OCI-LY3 (cell line): ENCODE measurements at regions not wholly inside any gene's neighbourhood (a gene's known extent, or its start where the extent isn't known, plus 50 kb on each side); places are given as distances from the start of the nearest gene placed in this dataset.

Source experiments
- H2AFZ ChIP-seq: fragments of 200-600, 300-600 bp; shearing (Covaris generic); 2 replicates; pipeline ENCODE4 v1.6.0; 2014; ENCODE audit warnings: antibody characterized with exemption, low read depth, low read length
- H3K27ac ChIP-seq: fragments of 200-600, 300-600 bp; sonication (generic); 2 replicates; pipeline ENCODE4 v1.5.1; 2014; ENCODE audit warnings: mild to moderate bottlenecking, low read length, moderate library complexity, mixed read lengths
- H3K27me3 ChIP-seq: fragments of 200-600, 300-600 bp; sonication (generic); 2 replicates; pipeline ENCODE4 v1.6.1; 2014; ENCODE audit warnings: low read depth, low read length, mixed read lengths
- H3K36me3 ChIP-seq: fragments of 200-600, 300-600 bp; sonication (generic); replicated peaks from 2 replicates; pipeline ENCODE3; 2014; ENCODE audit warnings: low read depth, low read length, mixed read lengths
- H3K4me1 ChIP-seq: fragments of 300-600, 200-600 bp; sonication (generic); 2 replicates; pipeline ENCODE4 v1.6.1; 2014; ENCODE audit warnings: low read length, mixed read lengths
- H3K4me2 ChIP-seq: fragments of 200-600, 300-600 bp; sonication (generic); 2 replicates; pipeline ENCODE4 v1.6.1; 2014; ENCODE audit warnings: low read length, mixed read lengths
- H3K4me3 ChIP-seq: fragments of 300-600, 200-600 bp; sonication (generic); 2 replicates; pipeline ENCODE4 v1.5.1; 2014; ENCODE audit warnings: antibody characterized with exemption, mild to moderate bottlenecking, low read length, moderate library complexity
- H3K79me2 ChIP-seq: fragments of 300-600, 200-600 bp; shearing (Covaris generic); 2 replicates; pipeline ENCODE4 v1.6.1; 2014; ENCODE audit warnings: mild to moderate bottlenecking, low read length, mixed read lengths
- H3K9ac ChIP-seq: fragments of 300-600, 200-600 bp; shearing (Covaris generic); 2 replicates; pipeline ENCODE4 v1.6.0; 2014; ENCODE audit warnings: mild to moderate bottlenecking, low read length, moderate library complexity
- H3K9me3 ChIP-seq: fragments of 200-600, 300-600 bp; shearing (Covaris generic); 2 replicates; pipeline ENCODE4 v1.6.1; 2014; ENCODE audit warnings: low read length, mixed read lengths; ENCODE audit not compliant: insufficient read depth
- H4K20me1 ChIP-seq: fragments of 200-600, 300-600 bp; sonication (generic); 2 replicates; pipeline ENCODE4 v1.6.1; 2016; ENCODE audit warnings: low read length, mixed read lengths; ENCODE audit not compliant: insufficient read depth
- EZH2phosphoT487 ChIP-seq: fragments of 200-600 bp; shearing (Covaris generic); IDR thresholded peaks from 2 replicates; pipeline ENCODE4 v1.6.1; 2018; ENCODE audit warnings: antibody characterized with exemption, mixed run types, low read depth
- TF ChIP-seq, protein P1 (sequence below): fragments of 200-600, 300-600 bp; sonication (generic); IDR thresholded peaks from 2 replicates; pipeline ENCODE4 v1.5.1; 2014; ENCODE audit warnings: antibody characterized with exemption, low read length, low read depth

DNA sequence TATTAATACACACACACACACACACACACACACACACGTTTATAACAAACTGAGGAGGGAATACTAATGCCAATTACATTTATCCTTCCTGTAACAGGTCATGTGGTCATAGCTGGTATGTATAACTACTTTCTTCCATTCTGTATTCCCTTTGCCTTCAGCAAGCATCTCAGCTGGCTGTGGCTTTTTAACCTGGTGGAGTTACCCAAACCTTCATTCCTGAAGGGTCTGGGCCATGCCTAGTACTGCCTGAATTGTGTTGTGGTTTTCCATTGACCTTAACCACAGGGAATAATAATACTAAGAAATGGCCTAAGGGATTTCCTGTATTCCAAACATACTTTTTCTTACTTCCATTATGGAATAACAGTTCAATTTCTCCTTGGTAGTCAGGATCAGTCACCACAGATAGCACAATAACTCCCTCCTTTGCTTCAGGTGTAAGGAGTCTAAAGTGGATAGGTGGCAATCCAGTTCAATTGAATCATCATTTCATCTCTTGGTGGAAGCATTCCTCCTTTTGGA lies 222.2 kb upstream of the MEF2C start:
- Histone ChIP-seq H3K4me1 (no peaks in the 10 kb centered on the region), H3K79me2 (no peaks in the 10 kb centered on the region), H3K27me3 (no peaks in the 10 kb centered on the region), H3K27ac (no peak overlapping the region), H3K9ac (no peak overlapping the region), H3K4me2 (no peak overlapping the region), H4K20me1 (no peaks in the 10 kb centered on the region), H3K4me3 (no peak overlapping the region), H3K9me3 (no peaks in the 10 kb centered on the region), H2AFZ (no peak overlapping the region), H3K36me3 (no peaks in the 10 kb centered on the region)
- no peak for TF ChIP-seq EZH2phosphoT487
- TF ChIP-seq, protein P1, sequence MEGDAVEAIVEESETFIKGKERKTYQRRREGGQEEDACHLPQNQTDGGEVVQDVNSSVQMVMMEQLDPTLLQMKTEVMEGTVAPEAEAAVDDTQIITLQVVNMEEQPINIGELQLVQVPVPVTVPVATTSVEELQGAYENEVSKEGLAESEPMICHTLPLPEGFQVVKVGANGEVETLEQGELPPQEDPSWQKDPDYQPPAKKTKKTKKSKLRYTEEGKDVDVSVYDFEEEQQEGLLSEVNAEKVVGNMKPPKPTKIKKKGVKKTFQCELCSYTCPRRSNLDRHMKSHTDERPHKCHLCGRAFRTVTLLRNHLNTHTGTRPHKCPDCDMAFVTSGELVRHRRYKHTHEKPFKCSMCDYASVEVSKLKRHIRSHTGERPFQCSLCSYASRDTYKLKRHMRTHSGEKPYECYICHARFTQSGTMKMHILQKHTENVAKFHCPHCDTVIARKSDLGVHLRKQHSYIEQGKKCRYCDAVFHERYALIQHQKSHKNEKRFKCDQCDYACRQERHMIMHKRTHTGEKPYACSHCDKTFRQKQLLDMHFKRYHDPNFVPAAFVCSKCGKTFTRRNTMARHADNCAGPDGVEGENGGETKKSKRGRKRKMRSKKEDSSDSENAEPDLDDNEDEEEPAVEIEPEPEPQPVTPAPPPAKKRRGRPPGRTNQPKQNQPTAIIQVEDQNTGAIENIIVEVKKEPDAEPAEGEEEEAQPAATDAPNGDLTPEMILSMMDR = no peak

DNA sequence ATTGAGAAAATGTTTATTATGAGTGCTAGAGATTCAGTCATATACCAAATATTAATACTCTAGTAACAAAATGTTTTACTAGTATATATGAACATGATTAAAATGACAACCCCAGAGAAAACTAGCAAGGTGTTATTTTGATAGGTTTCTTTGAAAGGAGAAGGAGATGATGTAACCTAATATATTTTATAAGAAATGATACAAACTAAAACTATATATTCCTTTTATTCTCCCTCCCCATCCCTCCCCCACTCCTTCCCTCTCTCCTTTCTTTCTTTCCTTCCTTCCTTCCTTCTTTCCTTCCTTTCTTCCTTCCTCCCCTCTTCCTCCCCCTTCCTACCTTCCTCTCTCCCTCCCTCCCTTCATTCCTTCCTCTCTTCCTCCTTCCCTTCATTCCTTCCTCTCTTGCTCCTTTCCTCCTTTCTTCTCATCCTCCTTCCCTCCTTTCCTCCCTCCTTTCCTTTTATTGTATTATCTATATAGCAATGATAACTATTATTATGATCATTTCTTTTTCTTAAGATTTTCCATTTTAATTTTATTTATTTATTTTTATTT lies 215.3 kb upstream of the MEF2C start:
- no peak overlapping the region for H3K4me2 ChIP-seq
- H3K9me3 ChIP-seq = no peaks in the 10 kb centered on the region
- H3K36me3 ChIP-seq = no peaks in the 10 kb centered on the region
- no peaks in the 10 kb centered on the region for H4K20me1 ChIP-seq
- no peak overlapping the region for H3K9ac ChIP-seq
- peaks cover 16% of the 10 kb centered on the region for H3K4me1 ChIP-seq
- H3K4me3 ChIP-seq = no peak overlapping the region
- no peaks in the 10 kb centered on the region for H3K27me3 ChIP-seq
- TF ChIP-seq, protein P1 = no peak
- TF ChIP-seq EZH2phosphoT487 = no peak
- H3K27ac ChIP-seq = no peak overlapping the region
- H3K79me2 ChIP-seq = no peaks in the 10 kb centered on the region
- no peak overlapping the region for H2AFZ ChIP-seq

DNA sequence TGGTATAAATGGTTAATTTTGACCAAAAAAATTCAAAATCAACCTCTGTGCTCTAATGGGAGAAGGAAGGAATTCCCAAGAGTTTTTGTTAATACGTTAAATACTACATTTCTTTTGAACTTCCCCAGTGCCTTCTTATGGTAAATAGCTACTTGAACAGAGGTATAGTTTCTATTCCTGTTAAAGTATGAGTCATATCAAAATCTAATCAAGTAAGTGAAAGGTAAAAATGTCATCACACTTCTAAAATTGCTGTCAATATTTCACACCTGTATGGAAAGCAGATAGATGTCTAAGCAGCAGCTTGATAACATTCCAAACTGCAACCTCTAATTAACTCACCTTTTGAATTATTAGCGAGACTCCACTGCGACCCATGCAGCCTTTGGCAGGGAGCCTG lies 214.1 kb upstream of the MEF2C start:
- Histone ChIP-seq H3K9ac (no peak overlapping the region), H3K79me2 (no peaks in the 10 kb centered on the region), H3K9me3 (no peaks in the 10 kb centered on the region), H3K4me2 (peak overlapping the region; percentile 50), H4K20me1 (no peaks in the 10 kb centered on the region), H3K27me3 (no peaks in the 10 kb centered on the region), H3K27ac (no peak overlapping the region), H3K36me3 (no peaks in the 10 kb centered on the region), H2AFZ (no peak overlapping the region), H3K4me3 (peak overlapping the region; percentile 35; the same call in 1 of the 2 replicates), H3K4me1 (peaks cover 16% of the 10 kb centered on the region)
- TF ChIP-seq, protein P1 = no peak
- no peak for TF ChIP-seq EZH2phosphoT487

DNA sequence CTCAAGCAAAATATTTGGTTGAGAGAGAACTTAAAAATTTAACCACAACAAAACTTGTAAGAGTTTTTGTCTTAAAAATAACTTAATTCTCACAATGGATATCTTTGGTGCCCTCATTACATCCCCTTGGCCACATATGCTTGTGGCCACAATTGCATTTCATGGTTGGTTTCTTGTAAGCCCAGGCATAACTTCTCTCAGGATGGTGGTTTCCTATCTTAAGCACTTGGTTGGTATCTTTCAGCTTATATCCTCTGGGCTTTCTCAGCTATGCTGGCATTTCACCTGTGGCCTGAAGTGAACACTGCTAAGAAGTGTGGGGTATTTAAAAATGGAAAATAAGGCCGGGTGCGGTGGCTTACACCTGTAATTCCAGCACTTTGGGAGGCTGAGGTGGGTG lies 212.4 kb upstream of the MEF2C start:
- no peaks in the 10 kb centered on the region for H3K9me3 ChIP-seq
- no peak overlapping the region for H3K9ac ChIP-seq
- H3K4me3 ChIP-seq = no peak overlapping the region
- peaks cover 16% of the 10 kb centered on the region for H3K4me1 ChIP-seq
- H3K27ac ChIP-seq = no peak overlapping the region
- H3K27me3 ChIP-seq = no peaks in the 10 kb centered on the region
- H3K79me2 ChIP-seq = no peaks in the 10 kb centered on the region
- H2AFZ ChIP-seq = no peak overlapping the region
- H4K20me1 ChIP-seq = no peaks in the 10 kb centered on the region
- no peak overlapping the region for H3K4me2 ChIP-seq
- H3K36me3 ChIP-seq = no peaks in the 10 kb centered on the region
- TF ChIP-seq, protein P1 = no peak
- TF ChIP-seq EZH2phosphoT487 = no peak
